OCI-LY1 (cell line): ENCODE measurements at regions not wholly inside any gene's neighbourhood (a gene's known extent, or its start where the extent isn't known, plus 50 kb on each side); places are given as distances from the start of the nearest gene placed in this dataset.

Experiments
- EZH2 ChIP-seq: fragments of 200-600 bp; sonication (generic), shearing (Covaris generic); IDR thresholded peaks from 2 replicates; pipeline ENCODE4 v1.8.0; 2017; ENCODE audit warnings: borderline replicate concordance, mixed run types, mild to moderate bottlenecking, antibody characterized with exemption, low read length, moderate library complexity, mixed read lengths
- TF ChIP-seq, protein P1 (sequence below): fragments of 200-600 bp; sonication (generic), shearing (Covaris generic); IDR thresholded peaks from 2 replicates; pipeline ENCODE4 v1.5.1; 2017; ENCODE audit warnings: mild to moderate bottlenecking, antibody characterized with exemption, low read length, moderate library complexity, mixed read lengths

DNA sequence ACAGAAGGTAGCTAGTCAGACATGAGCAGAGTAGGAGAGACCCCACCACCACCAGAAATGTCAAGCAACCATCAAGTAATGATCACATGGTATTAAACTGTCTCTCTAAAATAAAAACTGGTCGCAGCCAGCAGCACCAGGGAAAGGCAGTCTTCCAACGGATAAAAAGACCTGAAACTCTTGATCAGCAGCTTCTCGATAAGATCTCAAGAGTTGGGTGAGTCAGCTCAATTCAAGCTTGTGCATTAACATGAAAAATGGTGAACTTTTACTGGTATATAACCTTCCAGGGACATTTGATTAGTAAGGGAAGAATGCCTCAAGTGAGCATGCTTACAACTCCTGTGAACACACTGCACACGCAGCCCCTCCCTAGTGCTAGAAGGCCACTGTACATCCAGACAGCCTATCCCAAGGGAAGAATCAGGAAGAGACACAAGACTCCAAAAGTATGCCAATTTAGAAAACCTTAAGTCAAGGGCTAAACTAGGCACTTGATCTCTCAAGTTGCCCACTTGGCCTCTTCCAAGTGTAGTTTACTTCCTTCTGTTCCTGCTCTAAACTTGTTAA is 270.0 kb upstream of the GNPDA2 start:
- TF ChIP-seq, protein P1, sequence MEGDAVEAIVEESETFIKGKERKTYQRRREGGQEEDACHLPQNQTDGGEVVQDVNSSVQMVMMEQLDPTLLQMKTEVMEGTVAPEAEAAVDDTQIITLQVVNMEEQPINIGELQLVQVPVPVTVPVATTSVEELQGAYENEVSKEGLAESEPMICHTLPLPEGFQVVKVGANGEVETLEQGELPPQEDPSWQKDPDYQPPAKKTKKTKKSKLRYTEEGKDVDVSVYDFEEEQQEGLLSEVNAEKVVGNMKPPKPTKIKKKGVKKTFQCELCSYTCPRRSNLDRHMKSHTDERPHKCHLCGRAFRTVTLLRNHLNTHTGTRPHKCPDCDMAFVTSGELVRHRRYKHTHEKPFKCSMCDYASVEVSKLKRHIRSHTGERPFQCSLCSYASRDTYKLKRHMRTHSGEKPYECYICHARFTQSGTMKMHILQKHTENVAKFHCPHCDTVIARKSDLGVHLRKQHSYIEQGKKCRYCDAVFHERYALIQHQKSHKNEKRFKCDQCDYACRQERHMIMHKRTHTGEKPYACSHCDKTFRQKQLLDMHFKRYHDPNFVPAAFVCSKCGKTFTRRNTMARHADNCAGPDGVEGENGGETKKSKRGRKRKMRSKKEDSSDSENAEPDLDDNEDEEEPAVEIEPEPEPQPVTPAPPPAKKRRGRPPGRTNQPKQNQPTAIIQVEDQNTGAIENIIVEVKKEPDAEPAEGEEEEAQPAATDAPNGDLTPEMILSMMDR = no peak
- TF ChIP-seq EZH2 = no peak
